HEK293 (cell line): ENCODE measurements at regions not wholly inside any gene's neighbourhood (a gene's known extent, or its start where the extent isn't known, plus 50 kb on each side); places are given as distances from the start of the nearest gene placed in this dataset.

ENCODE experiments used
- CTCF ChIP-seq: fragments of 450-650 bp; formaldehyde crosslinking; IDR thresholded peaks from 2 replicates; pipeline ENCODE4 v1.5.1; 2016; ENCODE audit warnings: missing biosample characterization, missing genetic modification characterization
- SP2 ChIP-seq: fragments of 450-650 bp; formaldehyde crosslinking; IDR thresholded peaks from 2 replicates; pipeline ENCODE4 v1.5.1; 2016; ENCODE audit warnings: missing biosample characterization, missing genetic modification characterization
- ZBTB26 ChIP-seq: fragments of 450-650 bp; formaldehyde crosslinking; optimal IDR thresholded peaks from 2 replicates; pipeline ENCODE3; 2016; ENCODE audit warnings: missing biosample characterization, mild to moderate bottlenecking, missing genetic modification characterization
- ZNF132 ChIP-seq: fragments of 450-650 bp; formaldehyde crosslinking; IDR thresholded peaks from 2 replicates; pipeline ENCODE4 v1.5.1; 2017; ENCODE audit warnings: missing biosample characterization, missing genetic modification characterization, borderline replicate concordance

DNA sequence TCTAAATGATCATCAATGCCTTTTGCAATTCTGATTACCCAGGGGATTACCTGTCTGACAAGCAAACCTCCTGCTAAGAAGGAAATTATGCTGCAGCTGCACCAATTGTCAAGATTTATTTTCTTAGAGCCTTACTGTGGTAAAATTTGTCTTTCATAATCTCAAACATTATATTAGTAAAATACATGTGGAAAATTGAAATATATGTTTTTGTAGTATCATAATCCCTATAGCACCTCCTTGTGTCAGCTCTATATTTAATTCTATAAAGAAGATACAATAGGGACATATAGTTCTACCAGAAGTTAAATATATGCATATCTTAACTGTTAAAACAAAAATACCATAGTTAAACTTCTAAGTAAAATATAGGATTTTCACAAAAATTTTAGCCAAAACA is 655.6 kb upstream of the PCDH10 start:
- no peak for TF ChIP-seq ZBTB26 (tag by site-specific recombination)
- TF ChIP-seq ZNF132 (tag by site-specific recombination) = no peak
- no peak for TF ChIP-seq SP2 (tag by site-specific recombination)
- no peak for TF ChIP-seq CTCF (tag by site-specific recombination)
